ENCODE measurements at regions not wholly inside any gene's neighbourhood (a gene's known extent, or its start where the extent isn't known, plus 50 kb on each side); places are given as distances from the start of the nearest gene placed in this dataset.

DNA sequence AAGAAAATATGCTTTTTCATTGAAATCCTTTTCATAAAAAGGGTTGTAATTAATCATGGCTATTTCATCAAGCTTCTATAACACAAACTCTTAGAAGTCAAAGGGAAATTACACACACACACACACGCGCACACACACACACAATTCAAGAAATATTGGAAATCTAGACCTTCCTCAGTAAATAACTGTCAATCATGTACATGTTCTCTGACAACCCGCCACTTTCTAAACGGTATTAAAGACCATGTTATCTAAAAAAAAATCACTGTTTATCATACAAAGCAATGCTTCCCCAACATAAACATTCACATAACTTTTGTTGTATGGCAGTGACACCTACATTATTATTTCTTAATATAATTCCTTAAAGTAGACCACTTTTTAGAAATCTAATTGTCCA is 132.2 kb downstream of the EFNB2 start:
- TF ChIP-seq EZH2phosphoT487 (IDR thresholded peaks at IDR 0.05; ENCODE audit: borderline replicate concordance, low read depth, low read length) (no peak), CTCF (conservative IDR thresholded peaks at IDR 0.05; ENCODE audit: low read length) (no peak)

All from OCI-LY7 (cell line).